ENCODE measurements at regions not wholly inside any gene's neighbourhood (a gene's known extent, or its start where the extent isn't known, plus 50 kb on each side); places are given as distances from the start of the nearest gene placed in this dataset.

- no peak for TF ChIP-seq ZNF737 (CRISPR knock-in tag; IDR thresholded peaks at IDR 0.05; ENCODE audit: borderline replicate concordance)
- TF ChIP-seq NCOA1 (CRISPR knock-in tag; IDR thresholded peaks at IDR 0.05), result no peak
- no peak for TF ChIP-seq NCOR1 (IDR thresholded peaks at IDR 0.05; ENCODE audit: borderline replicate concordance, low read length)
- no peak for TF ChIP-seq ATF2 (CRISPR knock-in tag; IDR thresholded peaks at IDR 0.05)
- TF ChIP-seq ZNF530 (CRISPR knock-in tag; IDR thresholded peaks at IDR 0.05; ENCODE audit: low read depth), result no peak
- no peak for TF ChIP-seq ZSCAN25 (CRISPR knock-in tag; IDR thresholded peaks at IDR 0.05)
- no peak for TF ChIP-seq ZNF276 (CRISPR knock-in tag; IDR thresholded peaks at IDR 0.05; ENCODE audit: low read depth)
- no peak for TF ChIP-seq ZNF207 (IDR thresholded peaks at IDR 0.05; ENCODE audit: borderline replicate concordance)
- TF ChIP-seq NONO (IDR thresholded peaks at IDR 0.05), result no peak
- no peak for TF ChIP-seq NONO (CRISPR knock-in tag; conservative IDR thresholded peaks at IDR 0.05)
- no peak for TF ChIP-seq ZNF34 (CRISPR knock-in tag; IDR thresholded peaks at IDR 0.05; ENCODE audit: borderline replicate concordance)
- no peak for TF ChIP-seq FUBP1 (CRISPR knock-in tag; IDR thresholded peaks at IDR 0.05; ENCODE audit: borderline replicate concordance)
- TF ChIP-seq NR0B2 (CRISPR knock-in tag; IDR thresholded peaks at IDR 0.05), result no peak
These were observed 99.5 kb upstream of the NRIP1 start (continued) for GRCh38 chr21:15164273-15164672.
